Mesendoderm (in vitro differentiated cells): ENCODE measurements at regions not wholly inside any gene's neighbourhood (a gene's known extent, or its start where the extent isn't known, plus 50 kb on each side); places are given as distances from the start of the nearest gene placed in this dataset.
A peak's percentile ranks its signal among the peaks of the same experiment; 100 is the strongest.

Experiments
- DNase-seq: peaks from one replicate; pipeline ENCODE4 v3.0.0; 2013
- H2AK5ac ChIP-seq: 2 replicates; pipeline ENCODE4 v1.6.1; 2013; ENCODE audit warnings: low read length, inconsistent platforms
- H2BK120ac ChIP-seq: 2 replicates; pipeline ENCODE4 v1.6.1; 2013; ENCODE audit warnings: low read depth, mild to moderate bottlenecking, low read length, moderate library complexity, mixed read lengths
- H2BK15ac ChIP-seq: replicated peaks from 2 replicates; pipeline ENCODE4 v1.6.1; 2013; ENCODE audit warnings: low read depth, mild to moderate bottlenecking, moderate library complexity
- H2BK5ac ChIP-seq: 2 replicates; pipeline ENCODE4 v1.6.1; 2013; ENCODE audit warnings: low read length, inconsistent platforms
- H3K18ac ChIP-seq: 2 replicates; pipeline ENCODE4 v1.6.1; 2013; ENCODE audit warnings: mild to moderate bottlenecking, low read length, mixed read lengths
- H3K23ac ChIP-seq: one replicate; pipeline ENCODE4 v1.6.1; 2013; ENCODE audit warnings: low read length
- H3K27ac ChIP-seq: 2 replicates; pipeline ENCODE4 v1.5.1; 2013; ENCODE audit warnings: low read depth, mild to moderate bottlenecking, inconsistent platforms, low read length, moderate library complexity
- H3K27me3 ChIP-seq: 2 replicates; pipeline ENCODE4 v1.6.1; 2013; ENCODE audit warnings: low read length, control low read depth, mild to moderate bottlenecking, inconsistent platforms; ENCODE audit not compliant: insufficient read depth, poor library complexity
- H3K36me3 ChIP-seq: 2 replicates; pipeline ENCODE4 v1.6.1; 2013; ENCODE audit warnings: low read length, inconsistent platforms; ENCODE audit not compliant: control insufficient read depth, insufficient read depth
- H3K4ac ChIP-seq: one replicate; pipeline ENCODE4 v1.6.1; 2013; ENCODE audit warnings: low read depth, mild to moderate bottlenecking, low read length, moderate library complexity
- H3K4me1 ChIP-seq: 2 replicates; pipeline ENCODE4 v1.6.1; 2013; ENCODE audit warnings: low read depth, low read length, inconsistent platforms; ENCODE audit not compliant: control insufficient read depth
- H3K4me2 ChIP-seq: 2 replicates; pipeline ENCODE4 v1.6.1; 2013; ENCODE audit warnings: low read length
- H3K4me3 ChIP-seq: 2 replicates; pipeline ENCODE4 v1.5.1; 2013; ENCODE audit warnings: mild to moderate bottlenecking, low read length
- H3K56ac ChIP-seq: one replicate; pipeline ENCODE4 v1.6.1; 2013; ENCODE audit warnings: low read length
- H3K79me1 ChIP-seq: 2 replicates; pipeline ENCODE4 v1.6.1; 2013; ENCODE audit warnings: low read length, inconsistent platforms
- H3K79me2 ChIP-seq: 2 replicates; pipeline ENCODE4 v1.6.1; 2013; ENCODE audit warnings: mild to moderate bottlenecking, low read length; ENCODE audit not compliant: control insufficient read depth, insufficient read depth
- H3K9ac ChIP-seq: 2 replicates; pipeline ENCODE4 v1.6.1; 2013; ENCODE audit warnings: low read length, inconsistent platforms
- H4K5ac ChIP-seq: one replicate; pipeline ENCODE4 v1.6.1; 2013; ENCODE audit warnings: low read length
- H4K8ac ChIP-seq: one replicate; pipeline ENCODE4 v1.6.1; 2013; ENCODE audit warnings: low read depth, mild to moderate bottlenecking, control low read depth, low read length, moderate library complexity
- WGBS: extraction: QIAGEN DNeasy Blood & Tissue Kit; methylation state at CpG from one replicate; pipeline ENCODE4 v1.1.7; 2013; ENCODE audit warnings: low lambda C conversion rate, missing lambda C conversion rate; ENCODE audit not compliant: insufficient coverage; ENCODE audit errors: extremely low coverage; 5-methylcytosine and 5-hydroxymethylcytosine counted together

GRCh38 chr2:239518286-239519088, 117.7 kb upstream of the HDAC4 start:
- no peaks in the 10 kb centered on the region for H3K36me3 ChIP-seq
- H3K79me2 ChIP-seq: no peaks in the 10 kb centered on the region
- no peak overlapping the region for H3K4me3 ChIP-seq
- H3K23ac ChIP-seq: no peak overlapping the region
- no peak overlapping the region for H2BK5ac ChIP-seq
- no peak overlapping the region for H2BK120ac ChIP-seq
- no peaks in the 10 kb centered on the region for H3K27me3 ChIP-seq
- WGBS: no CpG with 5 or more reads among the region's 19 CpGs
- H3K18ac ChIP-seq: no peak overlapping the region
- no peak overlapping the region for H4K8ac ChIP-seq
- no peak overlapping the region for H3K56ac ChIP-seq
- no peaks in the 10 kb centered on the region for H3K79me1 ChIP-seq
- no peak overlapping the region for H3K4me2 ChIP-seq
- H3K4me1 ChIP-seq: no peaks in the 10 kb centered on the region
- H2AK5ac ChIP-seq: no peak overlapping the region
- H2BK15ac ChIP-seq: no peak overlapping the region
- DNase-seq: no peak
- no peak overlapping the region for H4K5ac ChIP-seq
- no peak overlapping the region for H3K27ac ChIP-seq
- H3K4ac ChIP-seq: no peak overlapping the region
- no peak overlapping the region for H3K9ac ChIP-seq

- H3K4me2 ChIP-seq: no peak overlapping the region
- no peak overlapping the region for H3K27ac ChIP-seq
- H2BK15ac ChIP-seq: no peak overlapping the region
- DNase-seq: no peak
- no peak overlapping the region for H4K5ac ChIP-seq
- H3K4me1 ChIP-seq: no peaks in the 10 kb centered on the region
- no peaks in the 10 kb centered on the region for H3K27me3 ChIP-seq
- no peaks in the 10 kb centered on the region for H3K36me3 ChIP-seq
- no peaks in the 10 kb centered on the region for H3K79me1 ChIP-seq
- no peak overlapping the region for H3K23ac ChIP-seq
- no peak overlapping the region for H4K8ac ChIP-seq
- H3K4me3 ChIP-seq: no peak overlapping the region
- no peak overlapping the region for H3K56ac ChIP-seq
- WGBS: no CpG with 5 or more reads among the region's 16 CpGs
- H2BK5ac ChIP-seq: no peak overlapping the region
- H3K79me2 ChIP-seq: no peaks in the 10 kb centered on the region
- no peak overlapping the region for H3K18ac ChIP-seq
- no peak overlapping the region for H3K4ac ChIP-seq
- H2BK120ac ChIP-seq: no peak overlapping the region
- H3K9ac ChIP-seq: no peak overlapping the region
- H2AK5ac ChIP-seq: no peak overlapping the region
These were observed 116.9 kb upstream of the HDAC4 start for GRCh38 chr2:239517686-239518085.

- Histone ChIP-seq H3K18ac (no peak overlapping the region), H2BK120ac (no peak overlapping the region), H4K8ac (no peak overlapping the region), H2BK15ac (no peak overlapping the region), H3K9ac (no peak overlapping the region), H3K23ac (no peak overlapping the region), H2BK5ac (no peak overlapping the region), H4K5ac (no peak overlapping the region), H3K4me1 (no peaks in the 10 kb centered on the region), H3K4me2 (no peak overlapping the region), H3K27me3 (no peaks in the 10 kb centered on the region), H3K79me1 (no peaks in the 10 kb centered on the region), H3K79me2 (no peaks in the 10 kb centered on the region), H3K36me3 (no peaks in the 10 kb centered on the region), H3K4me3 (no peak overlapping the region), H2AK5ac (no peak overlapping the region), H3K4ac (no peak overlapping the region), H3K27ac (no peak overlapping the region), H3K56ac (no peak overlapping the region)
- WGBS: no CpG with 5 or more reads among the region's 11 CpGs
- no peak for DNase-seq
These were observed 116.1 kb upstream of the HDAC4 start for GRCh38 chr2:239516954-239517305.

- H4K5ac ChIP-seq: no peak overlapping the region
- H3K4me1 ChIP-seq: no peaks in the 10 kb centered on the region
- no peak overlapping the region for H2AK5ac ChIP-seq
- no peak overlapping the region for H2BK120ac ChIP-seq
- no peaks in the 10 kb centered on the region for H3K36me3 ChIP-seq
- no peak overlapping the region for H3K4me2 ChIP-seq
- DNase-seq: no peak
- no peaks in the 10 kb centered on the region for H3K79me2 ChIP-seq
- H3K56ac ChIP-seq: no peak overlapping the region
- H3K4me3 ChIP-seq: no peak overlapping the region
- H3K27ac ChIP-seq: no peak overlapping the region
- H2BK15ac ChIP-seq: no peak overlapping the region
- H3K4ac ChIP-seq: no peak overlapping the region
- no peak overlapping the region for H3K18ac ChIP-seq
- H3K27me3 ChIP-seq: no peaks in the 10 kb centered on the region
- H4K8ac ChIP-seq: no peak overlapping the region
- no CpG with 5 or more reads among the region's 13 CpGs for WGBS
- no peak overlapping the region for H2BK5ac ChIP-seq
- no peaks in the 10 kb centered on the region for H3K79me1 ChIP-seq
- H3K23ac ChIP-seq: no peak overlapping the region
- H3K9ac ChIP-seq: no peak overlapping the region
These were observed 115.6 kb upstream of the HDAC4 start for GRCh38 chr2:239516286-239516953.

GRCh38 chr2:239514754-239515530, 114.1 kb upstream of the HDAC4 start:
- Histone ChIP-seq H3K79me2 (no peaks in the 10 kb centered on the region), H3K9ac (no peak overlapping the region), H3K79me1 (no peaks in the 10 kb centered on the region), H3K4me2 (no peak overlapping the region), H3K23ac (no peak overlapping the region), H3K36me3 (no peaks in the 10 kb centered on the region), H2BK15ac (no peak overlapping the region), H4K5ac (no peak overlapping the region), H2BK5ac (no peak overlapping the region), H2BK120ac (no peak overlapping the region), H3K4me3 (no peak overlapping the region), H3K27ac (no peak overlapping the region), H3K27me3 (no peaks in the 10 kb centered on the region), H3K4ac (no peak overlapping the region), H3K4me1 (no peaks in the 10 kb centered on the region), H4K8ac (no peak overlapping the region), H3K56ac (no peak overlapping the region), H3K18ac (no peak overlapping the region), H2AK5ac (no peak overlapping the region)
- peak; percentile 22 for DNase-seq
- no CpG with 5 or more reads among the region's 24 CpGs for WGBS
